Neutrophil (primary cell): ENCODE measurements at regions not wholly inside any gene's neighbourhood (a gene's known extent, or its start where the extent isn't known, plus 50 kb on each side); places are given as distances from the start of the nearest gene placed in this dataset.

Experiments
- H3K27ac ChIP-seq: fragments of 200-600 bp; sonication (generic); 2 replicates; pipeline ENCODE4 v1.5.1; 2016; ENCODE audit warnings: mild to moderate bottlenecking, moderate library complexity
- H3K27me3 ChIP-seq: fragments of 200-600 bp; sonication (generic); 2 replicates; pipeline ENCODE4 v1.6.0; 2016; ENCODE audit warnings: mild to moderate bottlenecking
- H3K36me3 ChIP-seq: fragments of 200-600 bp; sonication (generic); 2 replicates; pipeline ENCODE4 v1.5.1; 2017
- H3K4me1 ChIP-seq, 2 experiments: fragments of 200-600 bp in 1 of 2; sonication (generic) in 1 of 2; 1 replicate in 1 of 2; 2 replicates in 1 of 2; pipeline versions ENCODE4 v1.5.1 to v1.6.1; 2013 to 2016; ENCODE audit warnings: low read depth in 1 of 2, low read length in 1 of 2, mild to moderate bottlenecking in 1 of 2, moderate library complexity in 1 of 2; ENCODE audit not compliant: control insufficient read depth in 1 of 2, insufficient read depth in 1 of 2
- H3K4me3 ChIP-seq, 2 experiments: fragments of 200-600 bp in 1 of 2; sonication (generic) in 1 of 2; 1 replicate in 1 of 2; 2 replicates in 1 of 2; pipeline ENCODE4 v1.5.1; 2013 to 2016; ENCODE audit warnings: low read depth in 1 of 2, low read length in 1 of 2, mild to moderate bottlenecking in 1 of 2, moderate library complexity in 1 of 2
- H3K9me3 ChIP-seq: fragments of 200-600 bp; sonication (generic); 2 replicates; pipeline ENCODE4 v1.5.1; 2016
- TF ChIP-seq, protein P1 (sequence below): fragments of 200-600 bp; sonication (generic); IDR thresholded peaks from 2 replicates; pipeline ENCODE4 v1.5.1; 2016; ENCODE audit warnings: antibody characterized with exemption

GRCh38 chr2:131413785-131414184 is 49.8 kb upstream of the RAB6D start:
- TF ChIP-seq, protein P1, sequence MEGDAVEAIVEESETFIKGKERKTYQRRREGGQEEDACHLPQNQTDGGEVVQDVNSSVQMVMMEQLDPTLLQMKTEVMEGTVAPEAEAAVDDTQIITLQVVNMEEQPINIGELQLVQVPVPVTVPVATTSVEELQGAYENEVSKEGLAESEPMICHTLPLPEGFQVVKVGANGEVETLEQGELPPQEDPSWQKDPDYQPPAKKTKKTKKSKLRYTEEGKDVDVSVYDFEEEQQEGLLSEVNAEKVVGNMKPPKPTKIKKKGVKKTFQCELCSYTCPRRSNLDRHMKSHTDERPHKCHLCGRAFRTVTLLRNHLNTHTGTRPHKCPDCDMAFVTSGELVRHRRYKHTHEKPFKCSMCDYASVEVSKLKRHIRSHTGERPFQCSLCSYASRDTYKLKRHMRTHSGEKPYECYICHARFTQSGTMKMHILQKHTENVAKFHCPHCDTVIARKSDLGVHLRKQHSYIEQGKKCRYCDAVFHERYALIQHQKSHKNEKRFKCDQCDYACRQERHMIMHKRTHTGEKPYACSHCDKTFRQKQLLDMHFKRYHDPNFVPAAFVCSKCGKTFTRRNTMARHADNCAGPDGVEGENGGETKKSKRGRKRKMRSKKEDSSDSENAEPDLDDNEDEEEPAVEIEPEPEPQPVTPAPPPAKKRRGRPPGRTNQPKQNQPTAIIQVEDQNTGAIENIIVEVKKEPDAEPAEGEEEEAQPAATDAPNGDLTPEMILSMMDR: no peak
- Histone ChIP-seq H3K9me3 (no peaks in the 10 kb centered on the region), H3K4me3 (no peak overlapping the region), H3K27ac (no peak overlapping the region), H3K36me3 (no peaks in the 10 kb centered on the region), H3K27me3 (peaks cover 73% of the 10 kb centered on the region), H3K4me1 (no peaks in the 10 kb centered on the region)
